ENCODE measurements at regions not wholly inside any gene's neighbourhood (a gene's known extent, or its start where the extent isn't known, plus 50 kb on each side); places are given as distances from the start of the nearest gene placed in this dataset.

DNA sequence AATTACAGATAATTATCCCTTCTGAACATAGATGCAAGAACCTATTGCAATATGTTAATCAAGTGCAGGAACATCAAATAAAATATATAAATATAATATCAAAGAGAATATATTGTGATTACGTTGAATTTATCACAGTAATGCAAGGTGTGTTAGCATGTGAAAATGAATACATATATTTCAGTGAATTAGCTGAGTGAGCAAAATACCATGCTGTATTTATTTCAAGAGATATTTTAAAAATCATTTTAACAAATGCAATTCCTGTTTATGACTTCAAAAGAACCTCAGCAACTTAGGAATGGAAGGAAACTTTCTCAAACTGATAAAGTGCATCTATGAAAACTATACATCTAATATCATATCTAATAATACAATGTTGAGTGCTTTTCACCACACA lies 856.9 kb upstream of the PTPRD start:
- CTCF ChIA-PET: no interaction called here
- Mint-ChIP-seq H3K9me3 (ENCODE audit: low read depth) (peaks cover 3% of the 10 kb centered on the region), H3K27ac (no peak overlapping the region), H3K36me3 (no peaks in the 10 kb centered on the region), H3K4me3 (no peak overlapping the region), H3K27me3 (no peaks in the 10 kb centered on the region), H3K4me1 (no peaks in the 10 kb centered on the region)
- DNase-seq: no peak
- no peak for ATAC-seq

DNA sequence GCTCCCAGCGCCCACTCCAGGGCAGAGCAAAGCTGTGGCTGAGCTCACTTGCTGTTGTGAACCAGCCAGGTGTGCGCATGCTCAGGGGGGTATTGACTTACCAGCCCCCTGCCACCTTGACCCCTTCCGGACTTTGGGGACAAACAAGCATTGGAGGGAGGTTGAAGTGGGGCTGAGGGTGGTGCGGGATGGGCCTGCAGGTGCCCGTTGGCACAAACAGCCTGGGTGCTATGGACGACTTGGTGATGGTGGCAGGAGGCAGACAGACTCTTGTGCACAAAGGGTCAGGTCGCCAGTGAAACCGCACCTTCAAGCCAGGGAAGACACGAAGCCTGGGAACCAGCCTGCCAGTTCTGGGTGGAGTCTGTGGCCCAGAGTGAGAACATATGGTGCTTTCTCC lies 858.5 kb upstream of the PTPRD start:
- CTCF ChIA-PET: no interaction called here
- no peak overlapping the region for H3K4me3 Mint-ChIP-seq
- H3K27ac Mint-ChIP-seq: no peak overlapping the region
- no peaks in the 10 kb centered on the region for H3K27me3 Mint-ChIP-seq
- H3K4me1 Mint-ChIP-seq: no peaks in the 10 kb centered on the region
- ATAC-seq (no peak), DNase-seq (no peak)
- H3K36me3 Mint-ChIP-seq: no peaks in the 10 kb centered on the region
- peaks cover 3% of the 10 kb centered on the region for H3K9me3 Mint-ChIP-seq (ENCODE audit: low read depth)

DNA sequence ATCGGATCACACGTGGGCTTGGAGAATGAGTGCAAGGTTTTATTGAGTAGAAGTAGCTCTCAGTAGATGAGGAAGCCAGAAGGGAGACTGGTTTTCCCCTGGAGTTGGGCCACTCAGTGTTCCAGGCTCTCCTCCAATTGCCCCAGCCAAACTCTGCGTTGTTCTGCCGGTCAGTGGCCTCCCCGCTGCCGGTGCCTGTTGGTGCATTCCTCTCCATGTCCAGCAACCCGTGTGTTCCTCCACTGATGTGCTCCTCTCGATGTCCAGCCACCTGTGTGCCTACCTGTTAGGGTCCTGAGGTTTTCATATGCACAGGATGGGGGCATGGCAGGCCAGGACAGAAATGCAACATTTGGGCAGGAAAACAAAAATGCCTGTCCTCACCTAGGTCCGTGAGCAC lies 888.0 kb upstream of the PTPRD start:
- CTCF ChIA-PET: no interaction called here
- Mint-ChIP-seq H3K36me3 (no peaks in the 10 kb centered on the region), H3K4me1 (no peaks in the 10 kb centered on the region), H3K27me3 (no peaks in the 10 kb centered on the region), H3K4me3 (no peak overlapping the region), H3K27ac (no peak overlapping the region), H3K9me3 (ENCODE audit: low read depth) (peaks cover 12% of the 10 kb centered on the region)
- DNase-seq (no peak), ATAC-seq (no peak)

DNA sequence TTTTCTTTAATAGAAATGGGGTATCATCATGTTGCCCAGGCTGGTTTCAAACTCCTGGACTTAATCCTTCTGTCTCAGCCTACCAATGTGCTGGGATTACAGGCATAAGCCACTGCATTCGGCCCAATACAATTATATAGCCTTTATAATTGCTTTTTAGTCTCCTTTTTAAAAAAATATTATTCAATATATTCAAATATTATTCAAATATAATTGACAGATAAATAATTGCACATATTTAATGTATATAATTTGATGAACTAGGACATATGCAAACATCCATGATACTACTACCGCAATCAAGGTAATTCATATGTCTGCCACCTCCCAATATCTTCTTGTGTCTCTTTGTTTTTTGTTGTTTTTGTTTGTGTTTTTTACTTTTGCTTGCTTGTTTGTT lies 894.2 kb upstream of the PTPRD start:
- H3K27ac Mint-ChIP-seq: no peak overlapping the region
- DNase-seq (no peak), ATAC-seq (no peak)
- H3K9me3 Mint-ChIP-seq (ENCODE audit: low read depth): peaks cover 12% of the 10 kb centered on the region
- no peaks in the 10 kb centered on the region for H3K36me3 Mint-ChIP-seq
- H3K4me3 Mint-ChIP-seq: no peak overlapping the region
- no peaks in the 10 kb centered on the region for H3K4me1 Mint-ChIP-seq
- H3K27me3 Mint-ChIP-seq: no peaks in the 10 kb centered on the region
- CTCF ChIA-PET: no interaction called here

DNA sequence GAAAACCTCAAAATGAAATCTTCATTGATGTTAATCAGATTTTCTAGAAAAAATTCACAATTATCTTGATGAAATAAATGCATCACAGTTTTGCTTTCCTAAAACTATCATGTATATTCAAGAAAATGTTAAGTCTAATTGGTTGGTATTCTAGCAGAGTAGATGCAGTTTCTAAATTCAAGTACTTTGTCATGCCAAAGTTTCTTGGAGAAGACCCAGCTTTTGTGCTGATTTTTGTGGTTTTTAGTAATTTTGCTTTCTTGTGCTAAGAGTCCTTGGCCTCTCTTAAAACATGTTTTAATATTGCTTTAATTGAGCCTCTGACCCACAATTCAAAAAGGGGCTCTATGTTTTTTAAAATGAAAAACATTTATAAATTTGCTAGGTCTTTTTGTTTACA lies 924.8 kb upstream of the PTPRD start:
- Mint-ChIP-seq H3K36me3 (no peaks in the 10 kb centered on the region), H3K27me3 (no peaks in the 10 kb centered on the region), H3K4me1 (no peaks in the 10 kb centered on the region), H3K27ac (no peak overlapping the region), H3K9me3 (ENCODE audit: low read depth) (peaks cover 2% of the 10 kb centered on the region), H3K4me3 (no peak overlapping the region)
- CTCF ChIA-PET: interaction anchor here (0.6 kb wide), 1 partner anchor 446 kb away, joined by 4 read pairs; no protein-coding TSS in a partner anchor
- ATAC-seq: no peak
- DNase-seq: no peak

DNA sequence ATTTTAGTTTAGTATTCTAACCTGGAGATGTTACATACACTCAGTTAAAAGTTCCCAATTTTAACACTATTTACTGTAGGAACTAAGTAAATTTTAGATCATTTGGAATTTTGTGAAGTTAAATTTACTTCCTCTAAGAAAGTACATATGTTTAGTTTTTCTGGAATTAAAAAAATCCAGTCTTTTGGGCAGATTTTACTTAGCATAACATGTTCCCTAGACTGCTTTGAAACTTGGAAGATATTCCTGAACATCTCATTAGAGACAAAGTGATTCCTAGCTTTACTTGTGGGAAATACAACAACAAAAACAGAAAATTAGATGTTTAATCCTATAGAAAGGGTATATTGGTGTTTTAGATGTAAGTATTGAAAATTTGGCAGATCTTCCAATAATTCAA lies 930.0 kb upstream of the PTPRD start:
- peaks cover 11% of the 10 kb centered on the region for H3K9me3 Mint-ChIP-seq (ENCODE audit: low read depth)
- DNase-seq: no peak
- CTCF ChIA-PET: no interaction called here
- no peaks in the 10 kb centered on the region for H3K4me1 Mint-ChIP-seq
- H3K4me3 Mint-ChIP-seq: no peak overlapping the region
- no peak overlapping the region for H3K27ac Mint-ChIP-seq
- no peak for ATAC-seq
- no peaks in the 10 kb centered on the region for H3K36me3 Mint-ChIP-seq
- no peaks in the 10 kb centered on the region for H3K27me3 Mint-ChIP-seq

DNA sequence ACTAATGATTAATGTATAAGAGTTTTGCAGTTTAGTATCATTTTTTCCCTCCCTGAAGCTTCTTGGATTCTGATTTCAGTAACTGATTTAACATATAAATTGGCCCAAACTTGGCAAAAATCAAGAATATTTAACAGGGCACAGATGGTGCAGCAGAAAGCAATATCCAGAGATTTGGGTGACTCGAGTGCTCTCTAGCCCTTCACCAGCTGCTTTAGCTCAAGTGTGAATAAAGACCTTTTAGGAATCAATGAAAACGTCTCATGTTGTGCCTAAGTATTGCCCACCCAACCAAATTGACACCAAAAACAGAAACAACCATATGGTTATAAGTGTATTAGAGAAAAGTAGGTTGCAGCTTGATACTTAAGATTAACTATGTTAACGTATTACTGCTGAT lies 933.4 kb upstream of the PTPRD start:
- Mint-ChIP-seq H3K27ac (no peak overlapping the region), H3K4me1 (no peaks in the 10 kb centered on the region), H3K9me3 (ENCODE audit: low read depth) (peaks cover 11% of the 10 kb centered on the region), H3K4me3 (no peak overlapping the region), H3K36me3 (no peaks in the 10 kb centered on the region), H3K27me3 (no peaks in the 10 kb centered on the region)
- CTCF ChIA-PET: no interaction called here
- ATAC-seq (no peak), DNase-seq (no peak)

DNA sequence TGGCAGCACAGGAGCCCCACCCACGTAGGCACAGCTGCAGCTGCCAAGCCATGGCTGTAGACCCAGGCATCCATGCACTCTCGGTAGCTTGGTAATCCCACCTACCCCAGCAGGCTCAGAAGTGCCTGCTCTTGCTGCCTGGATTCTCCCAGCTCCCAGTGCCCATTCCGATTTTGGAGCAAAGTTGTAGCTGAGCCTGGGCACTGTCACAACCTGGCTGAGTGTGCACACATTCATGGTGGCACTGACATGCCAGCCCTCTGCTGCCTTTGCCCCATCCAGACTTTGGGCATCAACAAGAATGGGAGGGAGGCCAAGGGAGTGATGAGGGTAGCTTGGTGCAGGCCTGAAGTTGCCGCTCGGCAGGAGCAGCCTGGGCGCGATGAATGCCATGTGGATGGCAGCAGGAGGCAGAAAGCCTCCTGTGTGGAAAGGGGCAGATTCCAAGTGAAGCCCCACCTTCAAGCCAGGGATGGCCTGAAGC lies 936.6 kb upstream of the PTPRD start:
- H3K4me1 Mint-ChIP-seq: no peaks in the 10 kb centered on the region
- peaks cover 8% of the 10 kb centered on the region for H3K9me3 Mint-ChIP-seq (ENCODE audit: low read depth)
- no peak overlapping the region for H3K4me3 Mint-ChIP-seq
- no peak for ATAC-seq
- no peak overlapping the region for H3K27ac Mint-ChIP-seq
- no peaks in the 10 kb centered on the region for H3K36me3 Mint-ChIP-seq
- CTCF ChIA-PET: no interaction called here
- no peak for DNase-seq
- H3K27me3 Mint-ChIP-seq: no peaks in the 10 kb centered on the region

DNA sequence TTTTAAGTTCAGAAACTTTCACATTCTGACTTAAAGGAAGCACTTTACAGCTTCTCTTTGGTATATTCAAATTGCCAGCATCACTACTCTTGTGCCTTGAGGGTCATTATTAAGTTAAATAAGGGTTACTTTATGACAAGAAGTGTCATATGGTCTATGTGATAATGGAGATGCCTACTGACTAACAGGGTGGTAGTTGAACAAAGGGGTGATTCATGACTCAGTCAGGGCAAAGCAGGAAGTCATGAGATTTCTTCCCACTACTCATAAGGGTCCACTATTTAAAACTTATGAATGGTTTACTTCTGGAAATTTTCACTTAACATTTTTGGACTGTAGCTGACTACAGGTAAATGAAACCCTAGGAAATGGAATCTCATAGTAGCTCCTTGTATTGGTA lies 938.3 kb upstream of the PTPRD start:
- H3K4me3 Mint-ChIP-seq: no peak overlapping the region
- H3K36me3 Mint-ChIP-seq: no peaks in the 10 kb centered on the region
- no peaks in the 10 kb centered on the region for H3K4me1 Mint-ChIP-seq
- H3K27ac Mint-ChIP-seq: no peak overlapping the region
- H3K9me3 Mint-ChIP-seq (ENCODE audit: low read depth): peaks cover 3% of the 10 kb centered on the region
- CTCF ChIA-PET: no interaction called here
- no peak for ATAC-seq
- DNase-seq: no peak
- H3K27me3 Mint-ChIP-seq: no peaks in the 10 kb centered on the region

DNA sequence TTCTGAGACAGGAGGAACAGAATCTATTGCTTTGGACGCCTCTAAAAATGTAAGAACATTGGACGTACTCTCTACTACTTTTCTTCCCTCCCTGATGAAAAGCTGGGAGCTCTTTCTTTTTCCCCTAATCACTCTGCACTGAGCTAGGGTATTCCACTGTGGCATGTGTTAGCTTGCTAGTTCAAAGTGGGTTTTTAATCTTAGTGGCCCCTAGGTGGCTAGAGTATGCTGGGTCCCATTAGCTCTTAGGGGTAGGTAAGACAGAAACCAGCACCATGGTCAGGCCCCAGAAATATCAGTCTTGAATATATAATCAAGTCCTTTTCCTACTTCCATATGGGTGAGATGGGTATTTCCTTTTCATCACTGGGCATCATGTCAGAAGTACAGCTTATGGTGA lies 945.2 kb upstream of the PTPRD start:
- H3K36me3 Mint-ChIP-seq: no peaks in the 10 kb centered on the region
- H3K27me3 Mint-ChIP-seq: no peaks in the 10 kb centered on the region
- H3K4me1 Mint-ChIP-seq: no peaks in the 10 kb centered on the region
- no peak for ATAC-seq
- H3K9me3 Mint-ChIP-seq (ENCODE audit: low read depth): peaks cover 4% of the 10 kb centered on the region
- no peak for DNase-seq
- H3K27ac Mint-ChIP-seq: no peak overlapping the region
- no peak overlapping the region for H3K4me3 Mint-ChIP-seq
- CTCF ChIA-PET: no interaction called here

DNA sequence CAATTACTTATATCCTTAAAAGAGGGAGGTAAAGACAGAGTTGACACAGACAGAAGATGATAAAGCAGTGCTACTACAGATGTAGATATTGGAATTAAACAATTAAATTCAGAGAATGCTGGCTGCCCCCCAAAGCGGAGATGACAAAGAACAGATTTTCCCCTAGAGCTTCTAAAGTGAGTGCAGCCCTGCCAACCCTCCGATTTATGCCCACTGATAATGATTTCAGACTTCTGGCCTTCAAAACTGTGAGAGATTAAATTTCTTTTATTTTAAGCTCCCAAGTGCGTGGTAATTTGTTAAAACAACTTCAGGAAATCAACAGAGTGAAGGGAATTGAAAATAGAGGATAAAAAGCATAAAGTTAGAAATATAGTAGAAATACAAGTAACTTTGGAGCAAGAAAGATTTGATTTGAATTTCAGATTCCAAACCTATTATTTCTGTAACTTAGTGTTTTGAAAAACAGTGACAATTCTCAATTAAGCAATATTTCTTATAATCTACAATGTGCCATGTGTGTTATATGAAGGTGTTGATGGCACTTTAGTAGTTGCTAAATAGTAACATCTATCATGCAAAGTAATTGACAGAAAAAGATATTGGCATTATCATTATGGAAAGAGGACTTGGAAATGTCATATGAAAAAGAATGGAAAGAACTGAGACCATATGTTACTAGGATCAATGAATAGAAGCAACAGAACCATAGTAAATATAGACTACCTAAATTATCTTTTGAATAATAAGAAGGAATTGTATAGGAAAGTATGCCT lies 946.4 kb upstream of the PTPRD start:
- CTCF ChIA-PET: no interaction called here
- Mint-ChIP-seq H3K4me3 (no peak overlapping the region), H3K36me3 (no peaks in the 10 kb centered on the region), H3K27ac (no peak overlapping the region), H3K9me3 (ENCODE audit: low read depth) (peaks cover 4% of the 10 kb centered on the region), H3K4me1 (no peaks in the 10 kb centered on the region), H3K27me3 (no peaks in the 10 kb centered on the region)
- no peak for DNase-seq
- ATAC-seq: no peak

DNA sequence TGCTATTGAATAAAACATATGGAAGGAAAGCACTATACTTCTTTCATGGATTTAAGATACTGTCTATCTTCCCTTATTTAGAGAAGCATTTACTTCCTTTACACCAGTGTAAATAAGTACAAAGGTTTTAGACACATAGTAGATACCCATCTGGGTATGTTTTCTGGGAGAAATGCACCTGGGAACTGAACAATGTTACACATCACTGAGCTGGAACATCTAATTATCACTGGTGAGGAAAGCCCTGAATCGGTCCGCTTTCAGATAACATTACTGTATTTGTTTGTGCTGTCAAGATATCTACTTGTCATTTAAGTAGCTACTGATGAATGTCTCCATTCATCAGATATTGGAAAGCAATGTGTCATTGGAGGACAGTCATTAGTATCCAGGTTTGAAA lies 964.7 kb upstream of the PTPRD start:
- Mint-ChIP-seq H3K4me3 (no peak overlapping the region), H3K27ac (no peak overlapping the region), H3K36me3 (no peaks in the 10 kb centered on the region), H3K27me3 (no peaks in the 10 kb centered on the region), H3K9me3 (ENCODE audit: low read depth) (peaks cover 8% of the 10 kb centered on the region), H3K4me1 (no peaks in the 10 kb centered on the region)
- CTCF ChIA-PET: no interaction called here
- ATAC-seq (no peak), DNase-seq (no peak)

DNA sequence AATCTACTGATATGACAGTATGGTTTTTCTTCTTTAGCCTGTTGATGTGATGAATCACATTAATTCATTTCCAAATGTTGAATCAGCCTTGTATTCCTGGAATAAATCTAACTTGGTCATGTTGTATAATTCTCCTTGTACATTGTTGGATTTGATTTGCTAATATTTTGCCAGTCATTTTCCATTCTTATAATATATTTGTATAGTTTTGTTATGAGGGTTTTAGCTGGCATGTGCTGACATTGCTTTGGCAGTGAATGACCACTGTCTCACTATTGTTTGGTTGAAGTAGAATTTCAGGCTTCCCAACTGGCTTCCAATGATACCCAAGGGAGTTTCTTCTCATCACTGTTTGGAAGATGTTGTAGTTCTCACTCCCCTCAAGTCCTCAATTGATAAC lies 983.0 kb upstream of the PTPRD start:
- H3K36me3 Mint-ChIP-seq: no peaks in the 10 kb centered on the region
- CTCF ChIA-PET: no interaction called here
- H3K9me3 Mint-ChIP-seq (ENCODE audit: low read depth): peaks cover 11% of the 10 kb centered on the region
- DNase-seq (no peak), ATAC-seq (no peak)
- no peak overlapping the region for H3K4me3 Mint-ChIP-seq
- H3K27me3 Mint-ChIP-seq: no peaks in the 10 kb centered on the region
- H3K4me1 Mint-ChIP-seq: no peaks in the 10 kb centered on the region
- no peak overlapping the region for H3K27ac Mint-ChIP-seq

DNA sequence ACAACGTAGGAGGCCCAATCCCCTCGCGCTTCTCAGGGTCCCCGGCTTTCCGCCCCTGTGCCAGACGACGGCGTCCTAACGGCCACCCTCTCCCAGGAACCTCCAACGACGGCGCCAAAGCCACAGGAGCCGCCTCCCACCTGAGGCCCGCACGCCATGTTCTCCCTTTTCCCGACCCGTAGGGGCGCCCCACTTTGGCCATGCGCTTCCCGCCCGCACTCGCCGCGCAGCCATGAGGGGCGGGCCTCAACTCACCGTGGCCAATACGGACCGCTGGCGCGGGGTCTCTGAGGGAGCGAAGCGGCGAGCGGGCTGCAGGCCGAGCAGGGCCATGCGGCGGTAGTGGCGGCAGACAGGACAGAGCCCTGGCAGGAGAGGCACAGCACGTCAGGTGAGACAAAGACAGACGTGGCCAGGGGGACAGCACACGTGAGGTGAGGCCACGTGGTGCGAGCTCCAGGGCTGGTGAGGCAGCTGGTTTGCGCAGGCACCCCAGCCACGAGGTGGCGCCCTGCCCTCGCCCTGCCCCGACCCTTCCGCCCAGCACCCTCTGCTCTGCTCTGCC lies 1005.5 kb upstream of the PTPRD start:
- no peaks in the 10 kb centered on the region for H3K4me1 Mint-ChIP-seq
- ATAC-seq (no peak), DNase-seq (no peak)
- H3K9me3 Mint-ChIP-seq (ENCODE audit: low read depth): peaks cover 14% of the 10 kb centered on the region
- H3K36me3 Mint-ChIP-seq: no peaks in the 10 kb centered on the region
- no peak overlapping the region for H3K27ac Mint-ChIP-seq
- no peak overlapping the region for H3K4me3 Mint-ChIP-seq
- CTCF ChIA-PET: no interaction called here
- H3K27me3 Mint-ChIP-seq: no peaks in the 10 kb centered on the region

All from activated CD8-positive, alpha-beta memory T cell treated with anti-CD3 and anti-CD28 coated beads, Interleukin-2, amount 10 ng/mL, durations not matched to agents 7 days and 5 days (primary cell).